Dermis microvascular lymphatic vessel endothelial cell (primary cell): ENCODE measurements at regions not wholly inside any gene's neighbourhood (a gene's known extent, or its start where the extent isn't known, plus 50 kb on each side); places are given as distances from the start of the nearest gene placed in this dataset.

Source experiments
- DNase-seq, 2 donors: peaks; one replicate each; pipeline versions ENCODE4 v3.0.0 to v3.0.0-alpha.2; 2010; ENCODE audit warnings: low read depth in 2 of 2

DNA sequence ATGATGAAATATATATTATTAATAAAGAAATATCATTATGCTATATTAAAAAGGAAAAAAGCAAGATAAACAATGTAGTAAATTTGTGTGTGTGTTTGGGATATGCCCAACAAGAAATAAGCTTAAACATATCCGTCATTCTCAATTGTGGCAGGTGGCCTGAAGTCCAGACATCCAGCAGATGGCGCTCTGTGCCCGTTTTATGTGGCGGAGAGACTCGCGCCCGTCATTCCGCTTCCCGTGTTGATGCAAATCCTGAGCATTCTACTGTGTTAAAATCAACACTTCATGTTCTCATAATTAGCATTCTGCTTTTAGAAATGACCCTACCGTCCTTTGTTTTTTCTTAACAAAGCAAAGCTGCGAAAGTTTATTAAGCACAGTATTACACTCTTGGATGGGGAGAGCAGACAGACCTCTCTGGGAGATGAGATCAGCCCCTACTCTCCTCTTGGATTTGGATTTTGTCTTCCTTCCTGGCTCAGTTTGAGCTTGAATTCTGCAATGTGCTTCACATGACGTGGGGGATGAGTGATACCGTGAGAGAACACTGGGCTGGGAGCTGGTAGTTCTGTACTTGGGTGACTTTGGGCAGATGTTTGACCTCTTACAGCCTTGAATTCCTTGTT lies 125.8 kb downstream of the MCHR2 start:
- peak; percentile 16 to 67 for DNase-seq
